Adrenal gland (tissue), 9 donors: ENCODE measurements at regions not wholly inside any gene's neighbourhood (a gene's known extent, or its start where the extent isn't known, plus 50 kb on each side); places are given as distances from the start of the nearest gene placed in this dataset.

ENCODE experiments used
- DNase-seq, 7 donors: peaks; one replicate each; pipeline ENCODE4 v3.0.0-alpha.2; 2019 to 2020
- H3K27ac ChIP-seq, 5 donors: fragments of 200-600 bp; sonication (generic) in 4 of 5; 1 replicate in 3 of 5; 2 replicates in 2 of 5; pipeline versions ENCODE4 v1.5.1 to v1.8.0; 2016 to 2020; ENCODE audit warnings: mild to moderate bottlenecking in 1 of 5
- H3K27me3 ChIP-seq: fragments of 200-600 bp; 2 replicates; pipeline ENCODE4 v1.8.0; 2021
- H3K36me3 ChIP-seq, 2 donors: fragments of 200-600 bp; replicated peaks in 1 of 2; 1 replicate in 1 of 2; 2 replicates in 1 of 2; pipeline versions ENCODE4 v1.5.1 to v1.8.0; 2018 to 2022
- H3K4me1 ChIP-seq, 2 donors: fragments of 200-600 bp; replicated peaks in 1 of 2; 1 replicate in 1 of 2; 2 replicates in 1 of 2; pipeline versions ENCODE4 v1.5.1 to v1.8.0; 2018 to 2021
- H3K4me3 ChIP-seq, 4 donors: fragments of 200-600 bp; sonication (generic) in 3 of 4; one replicate each; pipeline ENCODE4 v1.5.1; 2016 to 2018
- H3K9me3 ChIP-seq, 3 donors: fragments of 200-600 bp; sonication (generic) in 1 of 3; replicated peaks in 1 of 3; 1 replicate in 2 of 3; 2 replicates in 1 of 3; pipeline versions ENCODE4 v1.5.1 to v1.8.0; 2016 to 2021
- CTCF ChIP-seq, 6 experiments: fragments of 450-650 bp in 4 of 6; fragments of 200-600 bp in 2 of 6; sonication (generic) in 1 of 6; IDR thresholded peaks; 1 replicate in 5 of 6; 2 replicates in 1 of 6; pipeline versions ENCODE4 v1.5.1 to v1.8.0; 2016 to 2021; ENCODE audit warnings: antibody characterized with exemption in 6 of 6, mild to moderate bottlenecking in 2 of 6, moderate library complexity in 1 of 6
- POLR2A ChIP-seq, 2 donors: fragments of 450-650 bp; IDR thresholded peaks; one replicate each; pipeline ENCODE4 v1.6.1; 2017; ENCODE audit warnings: antibody characterized with exemption in 2 of 2, mild to moderate bottlenecking in 2 of 2, moderate library complexity in 1 of 2
- WGBS, 4 donors: extraction: QIAGEN DNeasy Blood & Tissue Kit in 2 of 4; methylation state at CpG; one replicate each; pipeline versions ENCODE4 v1.1.5 to v1.1.7; 2013 to 2017; 5-methylcytosine and 5-hydroxymethylcytosine counted together
- intact Hi-C, 2 donors: fragments of 100-400 bp; cut with DNase I; formaldehyde crosslinking; loops; one replicate each; pipeline versions ENCODE4 v1.14.1 to v1.15.0; 2022 to 2023
- donor health status: healthy with polysubstance abuse.
- donor health status: Bipolar disorder and iron deficiency.
- donor health status: DM: yes; HTN: yes; CAD: no.
- donor health status: DM: no; HTN: no; CAD: no.
- donor health status: DM: no; HTN: no; CAD: no.

- WGBS, 4 donors, result 89 to 98% (median 94%) methylated on average over 4 of the region's 4 CpGs
These were observed 93.0 kb upstream of the C3orf80 start for GRCh38 chr3:160132226-160132625.

GRCh38 chr3:160133757-160134156 is 91.5 kb upstream of the C3orf80 start:
- intact Hi-C loops, result no loop called here
- H3K4me1 ChIP-seq, result no peaks in the 10 kb centered on the region
- no peaks in the 10 kb centered on the region for H3K9me3 ChIP-seq
- H3K4me3 ChIP-seq, result no peak overlapping the region
- no peaks in the 10 kb centered on the region for H3K36me3 ChIP-seq
- DNase-seq, result no peak
- TF ChIP-seq CTCF (IDR thresholded peaks at IDR 0.05) (no peak), POLR2A (IDR thresholded peaks at IDR 0.05) (no peak)
- no peaks in the 10 kb centered on the region for H3K27me3 ChIP-seq
- H3K27ac ChIP-seq, result no peak overlapping the region
- 82 to 88% (median 84%) methylated on average over 3 of the region's 3 CpGs for WGBS, 4 donors

More at GRCh38 chr3:160132226-160132625, 93.0 kb upstream of the C3orf80 start:
- no peak overlapping the region for H3K4me3 ChIP-seq
- no peak for DNase-seq
- no peaks in the 10 kb centered on the region for H3K27me3 ChIP-seq
- no peak overlapping the region for H3K27ac ChIP-seq
- no peaks in the 10 kb centered on the region for H3K9me3 ChIP-seq
- no peaks in the 10 kb centered on the region for H3K36me3 ChIP-seq
- TF ChIP-seq POLR2A (IDR thresholded peaks at IDR 0.05) (no peak), CTCF (IDR thresholded peaks at IDR 0.05) (no peak)
- H3K4me1 ChIP-seq, result no peaks in the 10 kb centered on the region
- intact Hi-C loops, result no loop called here

GRCh38 chr3:160134454-160134853 is 90.8 kb upstream of the C3orf80 start:
- Histone ChIP-seq H3K27ac (no peak overlapping the region), H3K27me3 (no peaks in the 10 kb centered on the region), H3K9me3 (no peaks in the 10 kb centered on the region), H3K36me3 (no peaks in the 10 kb centered on the region), H3K4me3 (no peak overlapping the region), H3K4me1 (no peaks in the 10 kb centered on the region)
- intact Hi-C loops, result no loop called here
- TF ChIP-seq POLR2A (IDR thresholded peaks at IDR 0.05), result no peak
- TF ChIP-seq CTCF (IDR thresholded peaks at IDR 0.05), result no peak
- no peak for DNase-seq
- WGBS, 4 donors, result 70 to 89% (median 80%) methylated on average over 3 to 4 of the region's 4 CpGs

- H3K27ac ChIP-seq, result no peak overlapping the region
- no peak for DNase-seq
- no peaks in the 10 kb centered on the region for H3K27me3 ChIP-seq
- WGBS, 4 donors, result 53 to 68% (median 57%) methylated on average over 2 of the region's 2 CpGs
- H3K36me3 ChIP-seq, result no peaks in the 10 kb centered on the region
- H3K9me3 ChIP-seq, result no peaks in the 10 kb centered on the region
- H3K4me1 ChIP-seq, result no peaks in the 10 kb centered on the region
- no peak overlapping the region for H3K4me3 ChIP-seq
- TF ChIP-seq CTCF (IDR thresholded peaks at IDR 0.05) (no peak), POLR2A (IDR thresholded peaks at IDR 0.05) (no peak)
- intact Hi-C loops, result no loop called here
These were observed 90.3 kb upstream of the C3orf80 start for GRCh38 chr3:160134964-160135363.
